ENCODE measurements at regions not wholly inside any gene's neighbourhood (a gene's known extent, or its start where the extent isn't known, plus 50 kb on each side); places are given as distances from the start of the nearest gene placed in this dataset.

DNA sequence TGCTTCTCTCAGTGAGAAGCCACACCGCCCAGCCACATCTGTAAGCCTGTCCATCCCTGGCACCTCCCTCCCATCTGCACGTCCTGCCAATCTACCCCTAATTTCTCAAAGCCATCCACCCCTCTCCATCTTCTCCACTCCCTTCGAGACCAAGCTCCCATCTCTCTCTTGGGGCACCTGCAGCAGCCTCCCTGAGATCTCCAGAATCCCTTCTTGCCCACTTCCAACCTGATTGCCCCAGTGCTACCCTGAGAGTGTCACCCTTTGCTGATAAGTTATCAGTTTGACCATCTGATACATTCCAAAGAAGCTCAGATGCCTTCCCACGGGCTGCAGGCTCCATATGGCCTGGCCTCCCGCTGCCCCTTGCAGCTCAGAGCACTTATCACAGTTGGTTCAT lies 496.1 kb downstream of the SHQ1 start:
- Histone ChIP-seq H3K27me3 (replicated peaks in 1 of 4; ENCODE audit: control insufficient read depth in 3 of 4, extremely low read depth in 1 of 4, insufficient read depth in 3 of 4, low read length in 3 of 4) (no peaks in the 10 kb centered on the region), H3K4me1 (replicated peaks in 1 of 4; ENCODE audit: control insufficient read depth in 3 of 4, insufficient read depth in 4 of 4, low read length in 3 of 4) (peaks cover 0 to 2% (median 0%) of the 10 kb centered on the region in 4 experiments; a peak in 1 of 7 replicates), H2BK20ac (ENCODE audit: low read length) (no peak overlapping the region), H4K20me1 (replicated peaks in 1 of 2; ENCODE audit: control insufficient read depth in 1 of 2, insufficient read depth in 2 of 2, low read length in 2 of 2) (no peaks in the 10 kb centered on the region), H3K56ac (replicated peaks; ENCODE audit: insufficient read length, low read depth, low read length) (no peak overlapping the region), H3K4me2 (ENCODE audit: insufficient read depth in 1 of 2, low read depth in 2 of 2, low read length in 2 of 2) (no peak overlapping the region), H4K5ac (ENCODE audit: insufficient read length, low read depth, low read length) (no peak overlapping the region), H3K9me3 (ENCODE audit: insufficient read depth in 2 of 2, low read depth in 1 of 2, low read length in 1 of 2) (0 out of 4 replicates have a peak, but pooled peaks cover 0 to 3% of the 10 kb centered on the region in 2 experiments), H3K9ac (replicated peaks in 1 of 4; ENCODE audit: extremely low read depth in 1 of 4, low read depth in 3 of 4, low read length in 3 of 4) (no peak overlapping the region), H4K8ac (ENCODE audit: extremely low read depth, insufficient read depth, low read length) (no peak overlapping the region), H2AK5ac (ENCODE audit: low read depth, low read length) (no peak overlapping the region), H2BK5ac (ENCODE audit: low read depth, low read length) (no peak overlapping the region), H3K27ac (ENCODE audit: low read depth, low read length) (no peak overlapping the region), H2BK120ac (replicated peaks; ENCODE audit: low read depth, low read length) (no peak overlapping the region), H3K23ac (ENCODE audit: insufficient read length) (no peak overlapping the region), H3K79me1 (ENCODE audit: low read depth, low read length) (no peaks in the 10 kb centered on the region), H3K79me2 (ENCODE audit: control insufficient read depth in 1 of 2, insufficient read depth in 2 of 2, low read length in 2 of 2) (no peaks in the 10 kb centered on the region), H2BK15ac (ENCODE audit: low read length) (no peak overlapping the region), H3K4me3 (ENCODE audit: extremely low read depth in 1 of 4, insufficient read depth in 2 of 4, low read depth in 3 of 4, low read length in 4 of 4) (no peak overlapping the region), H3K14ac (ENCODE audit: insufficient read length) (no peak overlapping the region), H3K18ac (ENCODE audit: extremely low read depth, low read length) (no peak overlapping the region), H2AFZ (ENCODE audit: low read length) (no peak overlapping the region), H3K4ac (replicated peaks; ENCODE audit: insufficient read length, low read depth, low read length) (no peak overlapping the region), H3K36me3 (ENCODE audit: control insufficient read depth in 2 of 4, insufficient read depth in 4 of 4, low read length in 3 of 4) (no peaks in the 10 kb centered on the region), H3K23me2 (ENCODE audit: low read depth, low read length) (no peaks in the 10 kb centered on the region), H4K91ac (replicated peaks; ENCODE audit: insufficient read length, low read length) (no peak overlapping the region), H2BK12ac (ENCODE audit: low read depth, low read length) (no peak overlapping the region)
- 89% methylated on average over 5 of the region's 5 CpGs; no CpG with 5 or more reads in 1 of the 2 experiments for WGBS, 2 experiments (ENCODE audit: extremely low coverage in 1 of 2, insufficient coverage in 1 of 2, insufficient read length in 1 of 2, insufficient replicate concordance in 2 of 2, low coverage in 1 of 2, low lambda C conversion rate in 2 of 2, missing lambda C conversion rate in 1 of 2)
- FAIRE-seq = no peak
- ChIA-PET CTCF (ENCODE audit: partially characterized antibody) (no interaction called here), POLR2A (ENCODE audit: partially characterized antibody) (no interaction called here)
- DNase-seq (ENCODE audit: low read depth in 1 of 2, low spot score in 2 of 2) = no peak
- TF ChIP-seq TBP (IDR thresholded peaks at IDR 0.05; ENCODE audit: low read depth, low read length) (no peak), BCL11A (IDR thresholded peaks at IDR 0.05; ENCODE audit: low read depth in 2 of 2, low read length in 2 of 2) (no peak), RFX5 (IDR thresholded peaks at IDR 0.05; ENCODE audit: borderline replicate concordance, low read depth, low read length) (no peak), SRF (IDR thresholded peaks at IDR 0.05; ENCODE audit: low read depth, low read length) (no peak), RXRA (IDR thresholded peaks at IDR 0.05; ENCODE audit: insufficient read depth, low read depth, low read length) (no peak), CHD1 (IDR thresholded peaks at IDR 0.05; ENCODE audit: low read depth, low read length) (no peak), ATF3 (IDR thresholded peaks at IDR 0.05; ENCODE audit: insufficient read depth, low read depth, low read length) (no peak), CREB1 (IDR thresholded peaks at IDR 0.05) (no peak), SP1 (IDR thresholded peaks at IDR 0.05; ENCODE audit: low read depth, low read length) (no peak), TEAD4 (IDR thresholded peaks at IDR 0.05; ENCODE audit: low read depth, low read length) (no peak), SP4 (IDR thresholded peaks at IDR 0.05; ENCODE audit: low read length) (no peak), TAF1 (IDR thresholded peaks at IDR 0.05; ENCODE audit: low read depth, low read length) (no peak), SIX5 (IDR thresholded peaks at IDR 0.05; ENCODE audit: low read depth, low read length) (no peak)
- TF ChIP-seq, protein P1, sequence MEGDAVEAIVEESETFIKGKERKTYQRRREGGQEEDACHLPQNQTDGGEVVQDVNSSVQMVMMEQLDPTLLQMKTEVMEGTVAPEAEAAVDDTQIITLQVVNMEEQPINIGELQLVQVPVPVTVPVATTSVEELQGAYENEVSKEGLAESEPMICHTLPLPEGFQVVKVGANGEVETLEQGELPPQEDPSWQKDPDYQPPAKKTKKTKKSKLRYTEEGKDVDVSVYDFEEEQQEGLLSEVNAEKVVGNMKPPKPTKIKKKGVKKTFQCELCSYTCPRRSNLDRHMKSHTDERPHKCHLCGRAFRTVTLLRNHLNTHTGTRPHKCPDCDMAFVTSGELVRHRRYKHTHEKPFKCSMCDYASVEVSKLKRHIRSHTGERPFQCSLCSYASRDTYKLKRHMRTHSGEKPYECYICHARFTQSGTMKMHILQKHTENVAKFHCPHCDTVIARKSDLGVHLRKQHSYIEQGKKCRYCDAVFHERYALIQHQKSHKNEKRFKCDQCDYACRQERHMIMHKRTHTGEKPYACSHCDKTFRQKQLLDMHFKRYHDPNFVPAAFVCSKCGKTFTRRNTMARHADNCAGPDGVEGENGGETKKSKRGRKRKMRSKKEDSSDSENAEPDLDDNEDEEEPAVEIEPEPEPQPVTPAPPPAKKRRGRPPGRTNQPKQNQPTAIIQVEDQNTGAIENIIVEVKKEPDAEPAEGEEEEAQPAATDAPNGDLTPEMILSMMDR (IDR thresholded peaks at IDR 0.05; ENCODE audit: control extremely low read depth in 1 of 3, insufficient read depth in 1 of 3, low read depth in 1 of 3, low read length in 3 of 3) = no peak

All from H1 (cell line).